Smooth muscle cell (in vitro differentiated cells): ENCODE measurements at regions not wholly inside any gene's neighbourhood (a gene's known extent, or its start where the extent isn't known, plus 50 kb on each side); places are given as distances from the start of the nearest gene placed in this dataset.

Experiments used
- DNase-seq: peaks from one replicate; lab custom pipeline; 2025; ENCODE audit not compliant: unreplicated experiment; lab: John Stamatoyannopoulos, UW
- H2AFZ ChIP-seq: fragments of 200-600 bp; sonication (generic); 2 replicates; pipeline ENCODE4 v1.6.0; 2016; ENCODE audit warnings: antibody characterized with exemption, low read depth, mild to moderate bottlenecking
- H3F3A ChIP-seq: fragments of 200-600 bp; sonication (generic); 2 replicates; pipeline ENCODE4 v1.6.0; 2017; ENCODE audit warnings: antibody characterized with exemption, low read depth
- H3K27ac ChIP-seq: fragments of 200-600 bp; sonication (generic); 2 replicates; pipeline ENCODE4 v1.5.1; 2016; ENCODE audit warnings: low read depth, mild to moderate bottlenecking
- H3K27me3 ChIP-seq: fragments of 200-600 bp; sonication (generic); 2 replicates; pipeline ENCODE4 v1.6.1; 2016; ENCODE audit warnings: low read depth, mild to moderate bottlenecking
- H3K36me3 ChIP-seq: fragments of 200-600 bp; sonication (generic); 2 replicates; pipeline ENCODE4 v1.5.1; 2016; ENCODE audit warnings: low read depth
- H3K4me1 ChIP-seq: fragments of 200-600 bp; sonication (generic); 2 replicates; pipeline ENCODE4 v1.5.1; 2016; ENCODE audit warnings: low read depth
- H3K4me2 ChIP-seq: fragments of 200-600 bp; sonication (generic); 2 replicates; pipeline ENCODE4 v1.6.0; 2016; ENCODE audit warnings: mild to moderate bottlenecking
- H3K4me3 ChIP-seq: fragments of 200-600 bp; sonication (generic); 2 replicates; pipeline ENCODE4 v1.5.1; 2016; ENCODE audit warnings: mild to moderate bottlenecking
- H3K79me2 ChIP-seq: fragments of 200-600 bp; sonication (generic); 2 replicates; pipeline ENCODE4 v1.6.0; 2016; ENCODE audit warnings: low read depth, mild to moderate bottlenecking
- H3K9ac ChIP-seq: fragments of 200-600 bp; sonication (generic); 2 replicates; pipeline ENCODE4 v1.6.0; 2016; ENCODE audit warnings: low read depth
- H3K9me3 ChIP-seq: fragments of 200-600 bp; sonication (generic); replicated peaks from 2 replicates; pipeline ENCODE4 v1.5.1; 2016; ENCODE audit warnings: low read depth
- H4K20me1 ChIP-seq: fragments of 200-600 bp; sonication (generic); 2 replicates; pipeline ENCODE4 v1.6.0; 2016; ENCODE audit warnings: low read depth
- CTCF ChIP-seq: fragments of 200-600 bp; sonication (generic); IDR thresholded peaks from 2 replicates; pipeline ENCODE4 v1.5.1; 2017; ENCODE audit warnings: borderline replicate concordance, mild to moderate bottlenecking, antibody characterized with exemption; ENCODE audit not compliant: insufficient read depth, poor library complexity, severe bottlenecking
- WGBS: methylation state at CpG from one replicate; pipeline ENCODE4 v1.1.7; 2016; ENCODE audit warnings: low lambda C conversion rate; 5-methylcytosine and 5-hydroxymethylcytosine counted together

GRCh38 chr20:16179919-16180318 is 393.3 kb downstream of the KIF16B start:
- Histone ChIP-seq H3K36me3 (no peaks in the 10 kb centered on the region), H3K4me3 (no peak overlapping the region), H3K9me3 (no peaks in the 10 kb centered on the region), H3F3A (no peaks in the 10 kb centered on the region), H3K79me2 (no peaks in the 10 kb centered on the region), H3K27me3 (peaks cover 68% of the 10 kb centered on the region), H4K20me1 (no peaks in the 10 kb centered on the region), H2AFZ (no peak overlapping the region), H3K9ac (no peak overlapping the region), H3K4me1 (no peaks in the 10 kb centered on the region), H3K4me2 (no peak overlapping the region), H3K27ac (no peak overlapping the region)
- TF ChIP-seq CTCF: no peak
- DNase-seq: no peak
- 90% methylated on average over 3 of the region's 3 CpGs for WGBS

GRCh38 chr20:16179371-16179770 is 393.9 kb downstream of the KIF16B start:
- TF ChIP-seq CTCF: no peak
- Histone ChIP-seq H3K27me3 (peaks cover 68% of the 10 kb centered on the region), H3K36me3 (no peaks in the 10 kb centered on the region), H4K20me1 (no peaks in the 10 kb centered on the region), H2AFZ (no peak overlapping the region), H3K4me3 (no peak overlapping the region), H3F3A (no peaks in the 10 kb centered on the region), H3K9ac (no peak overlapping the region), H3K9me3 (no peaks in the 10 kb centered on the region), H3K27ac (no peak overlapping the region), H3K4me2 (no peak overlapping the region), H3K79me2 (no peaks in the 10 kb centered on the region), H3K4me1 (no peaks in the 10 kb centered on the region)
- 50% methylated on average over 1 of the region's 1 CpG for WGBS
- no peak for DNase-seq

- Histone ChIP-seq H4K20me1 (no peaks in the 10 kb centered on the region), H3K27me3 (peaks cover 68% of the 10 kb centered on the region), H3K27ac (no peak overlapping the region), H3K9ac (no peak overlapping the region), H3K4me1 (no peaks in the 10 kb centered on the region), H3F3A (no peaks in the 10 kb centered on the region), H3K4me2 (peak overlapping the region; percentile 16), H3K4me3 (no peak overlapping the region), H3K36me3 (no peaks in the 10 kb centered on the region), H3K79me2 (no peaks in the 10 kb centered on the region), H3K9me3 (no peaks in the 10 kb centered on the region), H2AFZ (no peak overlapping the region)
- TF ChIP-seq CTCF: no peak
- WGBS: 37% methylated on average over 5 of the region's 5 CpGs
- DNase-seq: no peak
Observed at GRCh38 chr20:16178546-16179135, 394.6 kb downstream of the KIF16B start.

- H3K79me2 ChIP-seq: no peaks in the 10 kb centered on the region
- no peak overlapping the region for H3K4me2 ChIP-seq
- no peaks in the 10 kb centered on the region for H4K20me1 ChIP-seq
- H3K9me3 ChIP-seq: no peaks in the 10 kb centered on the region
- no peak overlapping the region for H3K4me3 ChIP-seq
- no peak for TF ChIP-seq CTCF
- H3K27me3 ChIP-seq: peaks cover 72% of the 10 kb centered on the region
- no peak overlapping the region for H3K27ac ChIP-seq
- no peaks in the 10 kb centered on the region for H3K36me3 ChIP-seq
- DNase-seq: no peak
- H3F3A ChIP-seq: no peaks in the 10 kb centered on the region
- H3K9ac ChIP-seq: no peak overlapping the region
- no peaks in the 10 kb centered on the region for H3K4me1 ChIP-seq
- H2AFZ ChIP-seq: no peak overlapping the region
- 87% methylated on average over 7 of the region's 7 CpGs for WGBS
Observed at GRCh38 chr20:16175322-16175961, 397.8 kb downstream of the KIF16B start.
